HEK293T (cell line): ENCODE measurements at regions not wholly inside any gene's neighbourhood (a gene's known extent, or its start where the extent isn't known, plus 50 kb on each side); places are given as distances from the start of the nearest gene placed in this dataset.

Source experiments
- CTCF ChIA-PET: fragments of 350-600 bp; formaldehyde crosslinking; extraction: SDS; loops from one replicate; lab custom pipeline; 2021; ENCODE audit warnings: antibody characterized with exemption, inconsistent platforms; lab: Yijun Ruan, JAX
- POLR2A ChIA-PET: fragments of 350-600 bp; formaldehyde crosslinking; extraction: SDS; loops from one replicate; lab custom pipeline; 2020; ENCODE audit warnings: antibody characterized with exemption, inconsistent platforms; lab: Yijun Ruan, JAX
- DNase-seq: peaks from one replicate; pipeline ENCODE4 v3.0.0; 2012; ENCODE audit warnings: mixed read lengths; ENCODE audit errors: extremely low spot score
- ARNT ChIP-seq: fragments of 450-650 bp; IDR thresholded peaks from 2 replicates; pipeline ENCODE4 v1.6.1; 2017; ENCODE audit warnings: mild to moderate bottlenecking
- BHLHE40 ChIP-seq: fragments of 450-650 bp; IDR thresholded peaks from 2 replicates; pipeline ENCODE4 v1.6.1; 2016; ENCODE audit warnings: mild to moderate bottlenecking, moderate library complexity, borderline replicate concordance
- CTBP1 ChIP-seq: fragments of 450-650 bp; IDR thresholded peaks from 2 replicates; pipeline ENCODE4 v1.6.1; 2016; ENCODE audit warnings: borderline replicate concordance
- ELF4 ChIP-seq: fragments of 450-650 bp; IDR thresholded peaks from 2 replicates; pipeline ENCODE4 v1.6.1; 2017; ENCODE audit warnings: antibody characterized with exemption
- FOXA1 ChIP-seq: fragments of 450-650 bp; IDR thresholded peaks from 2 replicates; pipeline ENCODE4 v1.6.1; 2016; ENCODE audit warnings: mild to moderate bottlenecking
- FOXK2 ChIP-seq: fragments of 450-650 bp; IDR thresholded peaks from 2 replicates; pipeline ENCODE4 v1.6.1; 2016; ENCODE audit warnings: mild to moderate bottlenecking
- FOXM1 ChIP-seq: fragments of 450-650 bp; IDR thresholded peaks from 2 replicates; pipeline ENCODE4 v1.6.1; 2017; ENCODE audit warnings: mild to moderate bottlenecking, borderline replicate concordance
- HDGF ChIP-seq: fragments of 450-650 bp; IDR thresholded peaks from 2 replicates; pipeline ENCODE4 v1.6.1; 2017; ENCODE audit warnings: antibody characterized with exemption, borderline replicate concordance
- L3MBTL2 ChIP-seq: fragments of 450-650 bp; conservative IDR thresholded peaks from 2 replicates; pipeline ENCODE4 v1.6.1; 2016; ENCODE audit warnings: mild to moderate bottlenecking
- LEF1 ChIP-seq: fragments of 450-650 bp; IDR thresholded peaks from 2 replicates; pipeline ENCODE4 v1.6.1; 2017; ENCODE audit warnings: mild to moderate bottlenecking, borderline replicate concordance
- NFRKB ChIP-seq: fragments of 450-650 bp; IDR thresholded peaks from 2 replicates; pipeline ENCODE4 v1.6.1; 2016; ENCODE audit warnings: mild to moderate bottlenecking, moderate library complexity
- PKNOX1 ChIP-seq: fragments of 450-650 bp; IDR thresholded peaks from 2 replicates; pipeline ENCODE4 v1.6.1; 2016
- SP1 ChIP-seq: fragments of 450-650 bp; IDR thresholded peaks from 2 replicates; pipeline ENCODE4 v1.6.1; 2017
- SUZ12 ChIP-seq: fragments of 450-650 bp; IDR thresholded peaks from 2 replicates; pipeline ENCODE4 v1.6.1; 2016; ENCODE audit warnings: mild to moderate bottlenecking
- TARDBP ChIP-seq: fragments of 450-650 bp; IDR thresholded peaks from 2 replicates; pipeline ENCODE4 v1.6.1; 2016
- ZNF384 ChIP-seq: fragments of 450-650 bp; IDR thresholded peaks from 2 replicates; pipeline ENCODE4 v1.6.1; 2016

- no peak for DNase-seq
- CTCF ChIA-PET: no interaction called here
- TF ChIP-seq PKNOX1 (no peak), SP1 (no peak), FOXK2 (no peak), FOXA1 (no peak), ARNT (no peak), CTBP1 (no peak), LEF1 (no peak), BHLHE40 (no peak), SUZ12 (no peak), L3MBTL2 (no peak), NFRKB (no peak)
- POLR2A ChIA-PET: no interaction called here
Observed at GRCh38 chr9:88786291-88787079, 204.8 kb upstream of the S1PR3 start.

GRCh38 chr9:88789785-88790184 lies 201.5 kb upstream of the S1PR3 start:
- no peak for TF ChIP-seq HDGF
- TF ChIP-seq FOXA1: no peak
- no peak for TF ChIP-seq ARNT
- TF ChIP-seq CTBP1: no peak
- no peak for TF ChIP-seq PKNOX1
- no peak for TF ChIP-seq NFRKB
- TF ChIP-seq ELF4: no peak
- no peak for TF ChIP-seq FOXM1
- TF ChIP-seq L3MBTL2: no peak
- POLR2A ChIA-PET: no interaction called here
- DNase-seq: no peak
- CTCF ChIA-PET: no interaction called here

- TF ChIP-seq FOXM1 (no peak), SUZ12 (no peak), FOXA1 (no peak), PKNOX1 (no peak), ARNT (no peak), TARDBP (no peak), HDGF (no peak), SP1 (no peak), ELF4 (no peak), NFRKB (no peak), BHLHE40 (no peak), ZNF384 (no peak), LEF1 (no peak), FOXK2 (no peak)
- POLR2A ChIA-PET: no interaction called here
- CTCF ChIA-PET: no interaction called here
- DNase-seq: no peak
Observed at GRCh38 chr9:88791105-88791805, 200.0 kb upstream of the S1PR3 start.

- no peak for TF ChIP-seq PKNOX1
- TF ChIP-seq FOXA1: no peak
- TF ChIP-seq ELF4: no peak
- no peak for TF ChIP-seq LEF1
- TF ChIP-seq ARNT: no peak
- no peak for TF ChIP-seq SUZ12
- TF ChIP-seq ZNF384: no peak
- no peak for TF ChIP-seq HDGF
- TF ChIP-seq NFRKB: no peak
- POLR2A ChIA-PET: no interaction called here
- CTCF ChIA-PET: interaction anchor here (1.5 kb wide), 1 partner anchor 10 kb away, joined by 4 read pairs; no protein-coding TSS in a partner anchor
- no peak for DNase-seq
Observed at GRCh38 chr9:88792502-88792901, 198.8 kb upstream of the S1PR3 start.

GRCh38 chr9:88794100-88794499 lies 197.2 kb upstream of the S1PR3 start:
- TF ChIP-seq LEF1: no peak
- no peak for DNase-seq
- POLR2A ChIA-PET: no interaction called here
- CTCF ChIA-PET: no interaction called here

GRCh38 chr9:88796947-88797346 lies 194.3 kb upstream of the S1PR3 start:
- DNase-seq: no peak
- ChIA-PET CTCF (no interaction called here), POLR2A (no interaction called here)
- TF ChIP-seq ARNT (no peak), NFRKB (no peak), TARDBP (no peak), FOXA1 (no peak), L3MBTL2 (no peak), LEF1 (no peak), FOXK2 (no peak), SUZ12 (no peak), HDGF (no peak), ZNF384 (no peak), ELF4 (no peak), CTBP1 (no peak), FOXM1 (no peak), BHLHE40 (no peak), PKNOX1 (no peak)
